HG02870 (cell line): ENCODE measurements at regions not wholly inside any gene's neighbourhood (a gene's known extent, or its start where the extent isn't known, plus 50 kb on each side); places are given as distances from the start of the nearest gene placed in this dataset.
A peak's percentile ranks its signal among the peaks of the same experiment; 100 is the strongest.
"Not testable (repeated sequence)": the region's sequence is repeated elsewhere in the genome, so short reads cannot be mapped to it uniquely, and the experiment has no call there.

Experiments used
- ATAC-seq: cut with Tn5 transposase; IDR thresholded peaks from one replicate; pipeline ENCODE4 v1.9.1; 2021; ENCODE audit warnings: mild to moderate bottlenecking, moderate library complexity; ENCODE audit not compliant: unreplicated experiment

- ATAC-seq, result not testable (repeated sequence)
These were observed 517.6 kb downstream of the TTLL7 start for GRCh38 chr1:83481284-83481683.

GRCh38 chr1:83479591-83480239 lies 519.2 kb downstream of the TTLL7 start:
- ATAC-seq, result peak; percentile 81

GRCh38 chr1:83478127-83478526 lies 520.8 kb downstream of the TTLL7 start:
- ATAC-seq, result not testable (repeated sequence)

- ATAC-seq, result peak; percentile 52
These were observed 522.4 kb downstream of the TTLL7 start for GRCh38 chr1:83476518-83476917.

GRCh38 chr1:83474946-83475345 lies 524.0 kb downstream of the TTLL7 start:
- ATAC-seq, result not testable (repeated sequence)

- ATAC-seq, result not testable (repeated sequence)
These were observed 524.9 kb downstream of the TTLL7 start for GRCh38 chr1:83473986-83474385.

- not testable (repeated sequence) for ATAC-seq
These were observed 526.9 kb downstream of the TTLL7 start for GRCh38 chr1:83472066-83472465.

GRCh38 chr1:83471272-83471671 lies 527.7 kb downstream of the TTLL7 start:
- not testable (repeated sequence) for ATAC-seq

GRCh38 chr1:83468336-83468735 lies 530.6 kb downstream of the TTLL7 start:
- not testable (repeated sequence) for ATAC-seq

GRCh38 chr1:83457735-83458248 lies 541.1 kb downstream of the TTLL7 start:
- peak; percentile 58 for ATAC-seq

- not testable (repeated sequence) for ATAC-seq
These were observed 541.7 kb downstream of the TTLL7 start for GRCh38 chr1:83457281-83457680.

- ATAC-seq, result not testable (repeated sequence)
These were observed 543.2 kb downstream of the TTLL7 start for GRCh38 chr1:83455753-83456152.

- not testable (repeated sequence) for ATAC-seq
These were observed 553.1 kb downstream of the TTLL7 start for GRCh38 chr1:83445873-83446272.

- not testable (repeated sequence) for ATAC-seq
These were observed 556.5 kb downstream of the TTLL7 start for GRCh38 chr1:83442412-83442811.

GRCh38 chr1:83440586-83440985 lies 558.3 kb downstream of the TTLL7 start:
- not testable (repeated sequence) for ATAC-seq

- not testable (repeated sequence) for ATAC-seq
These were observed 558.9 kb downstream of the TTLL7 start for GRCh38 chr1:83440021-83440420.

GRCh38 chr1:83438316-83438715 lies 560.6 kb downstream of the TTLL7 start:
- not testable (repeated sequence) for ATAC-seq

- not testable (repeated sequence) for ATAC-seq
These were observed 563.6 kb downstream of the TTLL7 start for GRCh38 chr1:83435336-83435735.

GRCh38 chr1:83427566-83427965 lies 571.4 kb downstream of the TTLL7 start:
- ATAC-seq, result not testable (repeated sequence)

GRCh38 chr1:83423382-83423781 lies 575.5 kb downstream of the TTLL7 start:
- ATAC-seq, result not testable (repeated sequence)

- no peak for ATAC-seq
These were observed 580.4 kb downstream of the TTLL7 start for GRCh38 chr1:83418558-83418957.

GRCh38 chr1:83413839-83414107 lies 585.2 kb downstream of the TTLL7 start:
- not testable (repeated sequence) for ATAC-seq
